IPS-18a (cell line): ENCODE measurements at regions not wholly inside any gene's neighbourhood (a gene's known extent, or its start where the extent isn't known, plus 50 kb on each side); places are given as distances from the start of the nearest gene placed in this dataset.

Experiments used
- H3K27ac ChIP-seq: one replicate; pipeline ENCODE4 v1.5.1; 2013; ENCODE audit warnings: low read length
- H3K27me3 ChIP-seq: one replicate; pipeline ENCODE4 v1.6.1; 2013; ENCODE audit warnings: mild to moderate bottlenecking, low read length; ENCODE audit not compliant: control insufficient read depth, insufficient read depth
- H3K36me3 ChIP-seq: one replicate; pipeline ENCODE4 v1.6.1; 2013; ENCODE audit warnings: low read depth, low read length; ENCODE audit not compliant: control insufficient read depth
- H3K4me1 ChIP-seq: one replicate; pipeline ENCODE4 v1.6.1; 2013; ENCODE audit warnings: low read depth, low read length; ENCODE audit not compliant: control insufficient read depth
- H3K4me3 ChIP-seq: one replicate; pipeline ENCODE4 v1.5.1; 2013; ENCODE audit warnings: low read length
- H3K9ac ChIP-seq: one replicate; pipeline ENCODE4 v1.6.1; 2013; ENCODE audit warnings: mild to moderate bottlenecking, low read length, moderate library complexity
- H3K9me3 ChIP-seq: one replicate; pipeline ENCODE4 v1.6.1; 2013; ENCODE audit warnings: low read depth, low read length; ENCODE audit not compliant: control insufficient read depth

- no peaks in the 10 kb centered on the region for H3K9me3 ChIP-seq
- H3K4me3 ChIP-seq, result no peak overlapping the region
- H3K27me3 ChIP-seq, result no peaks in the 10 kb centered on the region
- H3K9ac ChIP-seq, result no peak overlapping the region
- H3K27ac ChIP-seq, result no peak overlapping the region
- no peaks in the 10 kb centered on the region for H3K36me3 ChIP-seq
- H3K4me1 ChIP-seq, result peaks cover 4% of the 10 kb centered on the region
Observed at GRCh38 chr15:31162721-31163510, 61.4 kb upstream of the TRPM1 start.

GRCh38 chr15:31163769-31164572 lies 62.4 kb upstream of the TRPM1 start:
- Histone ChIP-seq H3K4me1 (peaks cover under 1% of the 10 kb centered on the region), H3K4me3 (no peak overlapping the region), H3K27me3 (no peaks in the 10 kb centered on the region), H3K9ac (no peak overlapping the region), H3K36me3 (no peaks in the 10 kb centered on the region), H3K9me3 (no peaks in the 10 kb centered on the region), H3K27ac (no peak overlapping the region)

GRCh38 chr15:31164573-31164912 lies 63.0 kb upstream of the TRPM1 start:
- Histone ChIP-seq H3K4me1 (no peaks in the 10 kb centered on the region), H3K9ac (no peak overlapping the region), H3K36me3 (no peaks in the 10 kb centered on the region), H3K27me3 (no peaks in the 10 kb centered on the region), H3K27ac (no peak overlapping the region), H3K9me3 (no peaks in the 10 kb centered on the region), H3K4me3 (no peak overlapping the region)

- no peaks in the 10 kb centered on the region for H3K4me1 ChIP-seq
- H3K27ac ChIP-seq, result no peak overlapping the region
- no peak overlapping the region for H3K9ac ChIP-seq
- H3K27me3 ChIP-seq, result no peaks in the 10 kb centered on the region
- H3K4me3 ChIP-seq, result no peak overlapping the region
- H3K9me3 ChIP-seq, result no peaks in the 10 kb centered on the region
- H3K36me3 ChIP-seq, result no peaks in the 10 kb centered on the region
Observed at GRCh38 chr15:31169558-31169957, 68.0 kb upstream of the TRPM1 start.

GRCh38 chr15:31171731-31172130 lies 70.2 kb upstream of the TRPM1 start:
- H3K27ac ChIP-seq, result no peak overlapping the region
- H3K4me1 ChIP-seq, result no peaks in the 10 kb centered on the region
- no peak overlapping the region for H3K9ac ChIP-seq
- H3K36me3 ChIP-seq, result no peaks in the 10 kb centered on the region
- H3K27me3 ChIP-seq, result no peaks in the 10 kb centered on the region
- no peaks in the 10 kb centered on the region for H3K9me3 ChIP-seq
- no peak overlapping the region for H3K4me3 ChIP-seq

GRCh38 chr15:31172606-31173005 lies 71.1 kb upstream of the TRPM1 start:
- no peaks in the 10 kb centered on the region for H3K9me3 ChIP-seq
- H3K4me1 ChIP-seq, result no peaks in the 10 kb centered on the region
- no peaks in the 10 kb centered on the region for H3K36me3 ChIP-seq
- H3K27me3 ChIP-seq, result no peaks in the 10 kb centered on the region
- no peak overlapping the region for H3K9ac ChIP-seq
- H3K27ac ChIP-seq, result no peak overlapping the region
- H3K4me3 ChIP-seq, result no peak overlapping the region

GRCh38 chr15:31173790-31174450 lies 72.4 kb upstream of the TRPM1 start:
- Histone ChIP-seq H3K4me3 (no peak overlapping the region), H3K27ac (no peak overlapping the region), H3K9ac (no peak overlapping the region), H3K36me3 (no peaks in the 10 kb centered on the region), H3K4me1 (peaks cover 6% of the 10 kb centered on the region), H3K27me3 (no peaks in the 10 kb centered on the region), H3K9me3 (no peaks in the 10 kb centered on the region)

- Histone ChIP-seq H3K27ac (no peak overlapping the region), H3K36me3 (no peaks in the 10 kb centered on the region), H3K4me1 (peaks cover 6% of the 10 kb centered on the region), H3K27me3 (no peaks in the 10 kb centered on the region), H3K4me3 (no peak overlapping the region), H3K9ac (no peak overlapping the region), H3K9me3 (no peaks in the 10 kb centered on the region)
Observed at GRCh38 chr15:31175484-31175883, 74.0 kb upstream of the TRPM1 start.

GRCh38 chr15:31177951-31178350 lies 76.4 kb upstream of the TRPM1 start:
- H3K36me3 ChIP-seq, result no peaks in the 10 kb centered on the region
- H3K27ac ChIP-seq, result no peak overlapping the region
- no peak overlapping the region for H3K4me3 ChIP-seq
- no peaks in the 10 kb centered on the region for H3K9me3 ChIP-seq
- peaks cover 6% of the 10 kb centered on the region for H3K4me1 ChIP-seq
- H3K9ac ChIP-seq, result no peak overlapping the region
- no peaks in the 10 kb centered on the region for H3K27me3 ChIP-seq

GRCh38 chr15:31178705-31179104 lies 77.2 kb upstream of the TRPM1 start:
- H3K27me3 ChIP-seq, result no peaks in the 10 kb centered on the region

GRCh38 chr15:31179693-31180092 lies 78.2 kb upstream of the TRPM1 start:
- H3K9ac ChIP-seq, result no peak overlapping the region
- no peaks in the 10 kb centered on the region for H3K27me3 ChIP-seq
- H3K9me3 ChIP-seq, result no peaks in the 10 kb centered on the region
- H3K27ac ChIP-seq, result no peak overlapping the region
- H3K4me3 ChIP-seq, result no peak overlapping the region
- H3K4me1 ChIP-seq, result peaks cover 6% of the 10 kb centered on the region
- H3K36me3 ChIP-seq, result no peaks in the 10 kb centered on the region

More at GRCh38 chr15:31178705-31179104, 77.2 kb upstream of the TRPM1 start:
- Histone ChIP-seq H3K4me1 (peaks cover 6% of the 10 kb centered on the region), H3K9me3 (no peaks in the 10 kb centered on the region), H3K27ac (no peak overlapping the region), H3K36me3 (no peaks in the 10 kb centered on the region), H3K9ac (no peak overlapping the region), H3K4me3 (no peak overlapping the region)
